ENCODE measurements at regions not wholly inside any gene's neighbourhood (a gene's known extent, or its start where the extent isn't known, plus 50 kb on each side); places are given as distances from the start of the nearest gene placed in this dataset.

- TF ChIP-seq CTCF (IDR thresholded peaks at IDR 0.05; ENCODE audit: insufficient read depth, low read length) (no peak), REST (IDR thresholded peaks at IDR 0.05; ENCODE audit: insufficient replicate concordance, low read depth) (no peak)
These were observed 104.4 kb upstream of the BMP2 start for GRCh38 chr20:6663104-6663503.

Data from HL-60 (cell line).